Lower leg skin (tissue), 3 donors: ENCODE measurements at regions not wholly inside any gene's neighbourhood (a gene's known extent, or its start where the extent isn't known, plus 50 kb on each side); places are given as distances from the start of the nearest gene placed in this dataset.

Experiments
- POLR2A ChIP-seq, 2 donors: fragments of 450-650 bp; IDR thresholded peaks; one replicate each; pipeline ENCODE4 v1.6.1; 2016 to 2017; ENCODE audit warnings: antibody characterized with exemption in 2 of 2, mild to moderate bottlenecking in 1 of 2, moderate library complexity in 1 of 2
- TF ChIP-seq, protein P1 (sequence below), 3 donors: fragments of 450-650 bp; IDR thresholded peaks; one replicate each; pipeline ENCODE4 v1.5.1; 2016; ENCODE audit warnings: antibody characterized with exemption in 3 of 3, mild to moderate bottlenecking in 3 of 3, moderate library complexity in 2 of 3

DNA sequence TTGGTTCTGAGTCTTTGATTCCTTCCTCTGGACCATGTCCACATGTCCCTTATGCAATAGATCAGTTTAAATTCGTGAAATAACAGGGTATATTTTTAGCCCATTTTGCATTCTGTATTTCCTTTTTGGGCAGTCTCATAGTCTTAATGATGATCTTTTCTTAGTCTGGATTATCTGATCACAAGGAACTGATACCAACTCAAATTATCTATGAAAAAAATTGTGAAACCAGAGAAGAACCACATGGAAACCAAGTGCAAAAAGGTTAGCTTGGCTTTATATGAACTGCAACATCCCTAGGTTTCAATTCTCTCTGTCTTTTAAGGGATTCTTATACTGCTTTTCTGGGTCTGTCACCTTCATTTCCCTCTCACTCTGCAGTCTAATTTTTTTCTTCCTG lies 608.6 kb upstream of the AADAT start:
- no peak for TF ChIP-seq POLR2A (IDR thresholded peaks at IDR 0.05)
- TF ChIP-seq, protein P1, sequence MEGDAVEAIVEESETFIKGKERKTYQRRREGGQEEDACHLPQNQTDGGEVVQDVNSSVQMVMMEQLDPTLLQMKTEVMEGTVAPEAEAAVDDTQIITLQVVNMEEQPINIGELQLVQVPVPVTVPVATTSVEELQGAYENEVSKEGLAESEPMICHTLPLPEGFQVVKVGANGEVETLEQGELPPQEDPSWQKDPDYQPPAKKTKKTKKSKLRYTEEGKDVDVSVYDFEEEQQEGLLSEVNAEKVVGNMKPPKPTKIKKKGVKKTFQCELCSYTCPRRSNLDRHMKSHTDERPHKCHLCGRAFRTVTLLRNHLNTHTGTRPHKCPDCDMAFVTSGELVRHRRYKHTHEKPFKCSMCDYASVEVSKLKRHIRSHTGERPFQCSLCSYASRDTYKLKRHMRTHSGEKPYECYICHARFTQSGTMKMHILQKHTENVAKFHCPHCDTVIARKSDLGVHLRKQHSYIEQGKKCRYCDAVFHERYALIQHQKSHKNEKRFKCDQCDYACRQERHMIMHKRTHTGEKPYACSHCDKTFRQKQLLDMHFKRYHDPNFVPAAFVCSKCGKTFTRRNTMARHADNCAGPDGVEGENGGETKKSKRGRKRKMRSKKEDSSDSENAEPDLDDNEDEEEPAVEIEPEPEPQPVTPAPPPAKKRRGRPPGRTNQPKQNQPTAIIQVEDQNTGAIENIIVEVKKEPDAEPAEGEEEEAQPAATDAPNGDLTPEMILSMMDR (IDR thresholded peaks at IDR 0.05): no peak
